22Rv1 (cell line): ENCODE measurements at regions not wholly inside any gene's neighbourhood (a gene's known extent, or its start where the extent isn't known, plus 50 kb on each side); places are given as distances from the start of the nearest gene placed in this dataset.
A peak's percentile ranks its signal among the peaks of the same experiment; 100 is the strongest.
"Not testable (repeated sequence)": the region's sequence is repeated elsewhere in the genome, so short reads cannot be mapped to it uniquely, and the experiment has no call there.

Experiments
- H3K27ac ChIP-seq: fragments of 450-650 bp; 2 replicates; pipeline ENCODE4 v1.5.1; 2017
- CTCF ChIP-seq: fragments of 450-650 bp; IDR thresholded peaks from 2 replicates; pipeline ENCODE4 v1.5.1; 2017; ENCODE audit warnings: mild to moderate bottlenecking
- ZFX ChIP-seq: fragments of 450-650 bp; IDR thresholded peaks from 2 replicates; pipeline ENCODE4 v1.6.1; 2017; ENCODE audit warnings: antibody characterized with exemption, borderline replicate concordance

DNA sequence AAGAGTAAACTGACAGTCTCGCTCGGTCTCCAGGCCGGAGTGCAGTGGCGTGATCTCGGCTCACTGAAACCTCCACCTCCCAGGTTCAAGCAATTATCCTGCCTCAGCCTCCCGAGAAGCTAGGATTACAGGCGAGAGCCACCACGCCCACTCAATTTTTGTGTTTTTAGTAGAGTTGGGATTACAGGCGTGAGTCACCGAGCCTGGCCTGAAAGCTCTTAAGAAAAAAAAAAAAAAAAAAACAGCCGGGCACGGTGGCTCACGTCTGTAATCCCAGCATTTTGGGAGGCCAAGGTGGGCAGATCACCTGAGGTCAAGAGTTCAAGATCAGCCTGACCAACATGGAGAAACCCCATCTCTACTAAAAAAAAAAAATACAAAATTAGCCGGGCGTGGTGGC is 55.3 kb upstream of the THOC2 start:
- H3K27ac ChIP-seq = not testable (repeated sequence)

DNA sequence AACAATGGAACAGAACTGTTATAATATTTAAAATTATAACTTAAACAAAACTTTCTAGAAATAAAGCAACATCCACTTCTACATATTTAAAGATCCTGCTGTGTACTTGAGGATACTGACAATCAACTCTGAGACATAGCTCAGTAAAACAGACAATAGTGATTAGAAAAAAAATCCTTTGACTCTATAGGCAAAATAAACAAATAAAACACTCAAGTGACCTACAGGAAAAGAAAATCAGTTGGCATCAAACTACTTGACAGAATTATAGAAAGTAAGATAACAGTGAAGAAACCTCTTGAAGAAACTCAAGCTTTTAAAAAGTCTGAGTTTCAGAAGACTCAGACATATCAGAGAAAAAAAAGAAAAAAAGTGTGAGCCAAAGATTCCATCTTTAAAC is 55.9 kb upstream of the THOC2 start:
- no peak for TF ChIP-seq ZFX
- TF ChIP-seq CTCF = no peak
- H3K27ac ChIP-seq = no peak overlapping the region

DNA sequence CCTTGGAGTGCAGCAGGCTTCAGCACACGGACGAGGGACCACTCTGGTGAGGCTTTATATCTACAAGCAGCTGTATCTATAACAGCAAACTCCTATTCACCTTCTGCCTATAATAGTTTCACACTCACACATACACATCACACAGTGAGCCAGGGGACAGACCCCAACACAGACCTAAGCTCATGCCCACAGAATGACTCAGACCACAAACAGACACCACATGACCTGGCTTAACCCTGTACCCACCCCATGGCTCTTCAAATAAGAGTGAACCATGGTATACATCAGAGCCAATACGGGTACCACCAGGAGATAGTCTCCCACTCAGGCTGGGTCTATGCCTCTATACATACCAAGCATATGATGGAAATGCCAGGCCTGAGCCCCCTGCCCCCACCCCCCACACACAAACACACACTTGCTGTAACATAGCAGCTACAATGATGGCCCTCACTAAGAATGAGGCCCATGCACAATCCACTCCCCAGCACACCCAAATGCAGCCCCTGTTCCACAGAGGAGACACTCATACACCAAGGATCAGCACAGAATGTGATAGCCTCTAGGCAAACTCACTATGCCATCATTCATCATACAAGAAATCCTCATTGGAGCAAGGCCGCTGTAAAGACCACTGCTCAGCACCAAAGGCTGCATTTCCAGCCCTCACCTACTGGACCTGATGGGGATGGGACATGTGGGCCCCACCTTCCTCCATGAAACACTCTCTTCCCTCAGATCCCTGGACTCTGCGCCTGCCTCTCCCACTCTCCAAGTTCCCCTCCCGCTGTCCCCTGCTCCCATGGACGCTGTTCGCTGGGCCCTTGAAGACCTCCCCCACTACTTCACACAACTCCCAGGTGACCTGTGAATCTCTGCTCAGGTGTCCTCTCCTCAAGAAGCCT is 62.1 kb upstream of the XIAP start:
- H3K27ac ChIP-seq = no peak overlapping the region
- TF ChIP-seq CTCF (no peak), ZFX (no peak)

- not testable (repeated sequence) for H3K27ac ChIP-seq
Observed at GRCh38 chrX:123798706-123799430, 61.0 kb upstream of the XIAP start.

DNA sequence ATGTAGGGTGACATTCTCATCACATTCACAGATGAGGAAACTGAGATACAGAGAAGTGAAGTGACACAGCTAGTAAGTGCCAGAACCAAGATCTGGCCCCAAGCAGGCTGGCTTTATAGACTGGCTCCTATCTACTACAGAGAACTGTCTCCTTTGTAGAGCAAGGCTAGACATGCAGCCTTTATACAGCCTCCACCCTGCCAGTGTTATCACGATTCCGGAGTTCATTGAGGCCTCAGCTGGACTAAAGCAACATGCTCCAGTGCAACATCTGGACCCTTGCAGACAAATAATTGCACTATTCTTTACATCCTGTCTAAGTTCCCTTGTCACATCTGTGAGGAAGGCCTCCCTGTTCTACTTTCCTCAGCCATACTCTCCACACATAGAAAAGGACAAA is 58.0 kb upstream of the XIAP start:
- TF ChIP-seq CTCF (no peak), ZFX (no peak)
- H3K27ac ChIP-seq = no peak overlapping the region

GRCh38 chrX:123803331-123803983 is 56.4 kb upstream of the XIAP start:
- peak overlapping the region; percentile 61 for H3K27ac ChIP-seq
- no peak for TF ChIP-seq ZFX
- no peak for TF ChIP-seq CTCF

GRCh38 chrX:123803984-123804365 is 55.9 kb upstream of the XIAP start:
- peak overlapping the region; percentile 61 for H3K27ac ChIP-seq

DNA sequence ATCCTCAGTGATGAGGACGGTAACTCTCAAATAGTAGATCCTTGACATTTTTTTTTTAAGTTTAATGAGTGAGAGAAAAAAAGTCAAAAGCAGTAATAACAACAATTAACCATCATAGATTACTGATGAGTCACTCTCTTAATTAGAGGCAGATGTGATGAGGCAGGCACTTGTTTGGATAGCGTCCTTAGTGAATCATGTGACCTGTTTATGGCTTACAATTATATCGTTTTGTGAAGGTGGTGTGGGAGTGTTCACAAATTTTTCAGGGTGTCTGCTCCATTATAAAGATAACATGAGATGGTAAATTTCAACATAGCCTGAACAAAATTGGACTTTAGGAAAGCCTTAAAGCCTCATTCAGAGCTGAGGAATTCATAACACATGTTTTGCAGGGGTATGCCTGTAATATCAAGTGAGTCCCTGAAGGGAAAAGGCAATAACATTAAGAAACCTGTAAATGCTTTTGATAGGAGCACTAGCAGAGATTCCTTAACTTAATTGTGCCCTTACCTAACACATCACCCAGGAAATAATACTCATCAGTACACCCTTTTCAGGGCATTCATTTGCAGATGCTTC is 51.9 kb upstream of the XIAP start:
- H3K27ac ChIP-seq = no peak overlapping the region
- TF ChIP-seq ZFX = no peak
- no peak for TF ChIP-seq CTCF
